ENCODE measurements at regions not wholly inside any gene's neighbourhood (a gene's known extent, or its start where the extent isn't known, plus 50 kb on each side); places are given as distances from the start of the nearest gene placed in this dataset.

DNA sequence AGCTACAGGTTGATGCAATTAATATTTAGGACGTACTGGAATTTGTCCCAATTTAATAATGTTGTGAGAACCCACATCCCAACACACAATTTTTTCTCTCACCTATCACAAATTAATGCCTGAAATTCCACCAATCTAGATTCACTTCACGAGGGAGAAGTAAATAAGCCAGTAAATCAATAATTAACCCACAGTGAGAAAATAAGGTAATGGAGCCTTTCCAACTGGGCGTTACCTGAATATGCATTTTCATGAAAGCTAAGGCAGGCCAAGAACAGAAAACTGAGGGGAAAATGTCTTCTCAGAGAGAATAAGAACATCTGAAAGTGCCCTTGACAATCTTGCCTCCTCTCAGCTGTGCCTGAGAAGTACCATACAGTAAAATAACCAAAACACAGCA is 240.8 kb upstream of the NR5A2 start:
- H3K4me3 ChIP-seq, result no peak overlapping the region
- H3K4me3 Mint-ChIP-seq, result no peak overlapping the region
- H3K27ac ChIP-seq, result no peak overlapping the region
- no peaks in the 10 kb centered on the region for H3K9me3 Mint-ChIP-seq
- no peaks in the 10 kb centered on the region for H3K27me3 ChIP-seq
- H3K27ac Mint-ChIP-seq, result no peak overlapping the region
- H3K4me2 ChIP-seq, result no peak overlapping the region
- peaks cover 2% of the 10 kb centered on the region for H3K27me3 Mint-ChIP-seq (ENCODE audit: insufficient read depth, low read depth)
- H3K36me3 Mint-ChIP-seq, result no peaks in the 10 kb centered on the region
- H4K20me1 ChIP-seq (ENCODE audit: low read depth), result no peaks in the 10 kb centered on the region
- no peaks in the 10 kb centered on the region for H3K9me3 ChIP-seq (ENCODE audit: low read depth)
- no peak overlapping the region for H2AFZ ChIP-seq (replicated peaks)
- TF ChIP-seq EZH2 (IDR thresholded peaks at IDR 0.05) (no peak), CTCF (IDR thresholded peaks at IDR 0.05) (no peak), EZH2phosphoT487 (IDR thresholded peaks at IDR 0.05) (no peak)
- DNase-seq (ENCODE audit: low spot score), result no peak
- H3K4me1 Mint-ChIP-seq, result no peaks in the 10 kb centered on the region
- no peaks in the 10 kb centered on the region for H3F3A ChIP-seq (ENCODE audit: low read depth)
- H3K79me2 ChIP-seq (ENCODE audit: low read depth), result no peaks in the 10 kb centered on the region
- no peaks in the 10 kb centered on the region for H3K4me1 ChIP-seq
- no peak overlapping the region for H3K9ac ChIP-seq
- no peaks in the 10 kb centered on the region for H3K36me3 ChIP-seq

DNA sequence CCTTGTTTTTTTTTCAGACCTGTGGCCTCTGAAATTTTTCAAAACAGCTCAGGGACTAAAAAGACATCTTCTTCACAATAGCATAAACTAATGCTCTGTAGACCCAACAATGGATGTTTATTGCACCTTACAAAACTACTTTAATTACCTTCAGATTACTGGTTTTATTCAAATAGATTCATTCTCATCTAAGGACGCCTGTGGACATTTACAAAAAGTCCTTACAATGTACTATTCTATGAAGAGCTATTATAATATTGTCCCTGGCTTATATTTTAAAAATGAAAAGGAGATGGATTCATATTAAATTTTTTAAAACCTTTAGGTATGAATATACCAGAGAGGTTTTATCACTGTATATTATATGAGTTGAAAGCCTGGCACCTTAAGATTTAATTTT is 238.4 kb upstream of the NR5A2 start:
- H3K4me3 Mint-ChIP-seq, result no peak overlapping the region
- TF ChIP-seq EZH2 (IDR thresholded peaks at IDR 0.05), result no peak
- no peak for TF ChIP-seq EZH2phosphoT487 (IDR thresholded peaks at IDR 0.05)
- TF ChIP-seq CTCF (IDR thresholded peaks at IDR 0.05), result no peak

GRCh38 chr1:199791495-199791894 is 236.0 kb upstream of the NR5A2 start:
- Histone ChIP-seq H4K20me1 (ENCODE audit: low read depth) (no peaks in the 10 kb centered on the region), H3K27ac (no peak overlapping the region), H3K4me1 (no peaks in the 10 kb centered on the region), H3K9me3 (ENCODE audit: low read depth) (no peaks in the 10 kb centered on the region), H3K9ac (no peak overlapping the region), H3K4me3 (no peak overlapping the region), H3K27me3 (no peaks in the 10 kb centered on the region), H3K4me2 (no peak overlapping the region), H3K79me2 (ENCODE audit: low read depth) (no peaks in the 10 kb centered on the region), H3K36me3 (no peaks in the 10 kb centered on the region), H2AFZ (replicated peaks) (no peak overlapping the region), H3F3A (ENCODE audit: low read depth) (no peaks in the 10 kb centered on the region)
- no peak for DNase-seq (ENCODE audit: low spot score)
- H3K27ac Mint-ChIP-seq, result no peak overlapping the region
- H3K36me3 Mint-ChIP-seq, result no peaks in the 10 kb centered on the region
- no peaks in the 10 kb centered on the region for H3K4me1 Mint-ChIP-seq
- no peaks in the 10 kb centered on the region for H3K9me3 Mint-ChIP-seq
- no peak overlapping the region for H3K4me3 Mint-ChIP-seq
- no peaks in the 10 kb centered on the region for H3K27me3 Mint-ChIP-seq (ENCODE audit: insufficient read depth, low read depth)
- no peak for TF ChIP-seq EZH2phosphoT487 (IDR thresholded peaks at IDR 0.05)
- no peak for TF ChIP-seq CTCF (IDR thresholded peaks at IDR 0.05)
- no peak for TF ChIP-seq EZH2 (IDR thresholded peaks at IDR 0.05)

More for the DNA sequence above, 238.4 kb upstream of the NR5A2 start:
- Histone ChIP-seq H3K79me2 (ENCODE audit: low read depth) (no peaks in the 10 kb centered on the region), H3K4me3 (no peak overlapping the region), H3K36me3 (no peaks in the 10 kb centered on the region), H3K9me3 (ENCODE audit: low read depth) (no peaks in the 10 kb centered on the region), H3K27me3 (no peaks in the 10 kb centered on the region), H2AFZ (replicated peaks) (no peak overlapping the region), H3K4me1 (no peaks in the 10 kb centered on the region), H3K27ac (no peak overlapping the region), H3F3A (ENCODE audit: low read depth) (no peaks in the 10 kb centered on the region), H4K20me1 (ENCODE audit: low read depth) (no peaks in the 10 kb centered on the region), H3K9ac (no peak overlapping the region), H3K4me2 (no peak overlapping the region)
- Mint-ChIP-seq H3K4me1 (no peaks in the 10 kb centered on the region), H3K27ac (no peak overlapping the region), H3K27me3 (ENCODE audit: insufficient read depth, low read depth) (peaks cover 2% of the 10 kb centered on the region), H3K9me3 (no peaks in the 10 kb centered on the region), H3K36me3 (no peaks in the 10 kb centered on the region)
- DNase-seq (ENCODE audit: low spot score), result no peak

GRCh38 chr1:199792874-199793273 is 234.6 kb upstream of the NR5A2 start:
- Mint-ChIP-seq H3K27me3 (ENCODE audit: insufficient read depth, low read depth) (no peaks in the 10 kb centered on the region), H3K4me1 (no peaks in the 10 kb centered on the region), H3K36me3 (no peaks in the 10 kb centered on the region), H3K9me3 (no peaks in the 10 kb centered on the region), H3K27ac (no peak overlapping the region), H3K4me3 (no peak overlapping the region)
- Histone ChIP-seq H3K9ac (no peak overlapping the region), H3K36me3 (no peaks in the 10 kb centered on the region), H3K4me1 (no peaks in the 10 kb centered on the region), H3K79me2 (ENCODE audit: low read depth) (no peaks in the 10 kb centered on the region), H3F3A (ENCODE audit: low read depth) (no peaks in the 10 kb centered on the region), H3K4me3 (no peak overlapping the region), H3K27ac (no peak overlapping the region), H4K20me1 (ENCODE audit: low read depth) (no peaks in the 10 kb centered on the region), H3K4me2 (no peak overlapping the region), H3K27me3 (no peaks in the 10 kb centered on the region), H2AFZ (replicated peaks) (no peak overlapping the region), H3K9me3 (ENCODE audit: low read depth) (no peaks in the 10 kb centered on the region)
- no peak for DNase-seq (ENCODE audit: low spot score)
- TF ChIP-seq EZH2phosphoT487 (IDR thresholded peaks at IDR 0.05) (no peak), EZH2 (IDR thresholded peaks at IDR 0.05) (no peak), CTCF (IDR thresholded peaks at IDR 0.05) (no peak)

Measured in neural progenitor cell (in vitro differentiated cells).